Transverse colon (tissue), 4 donors: ENCODE measurements at regions not wholly inside any gene's neighbourhood (a gene's known extent, or its start where the extent isn't known, plus 50 kb on each side); places are given as distances from the start of the nearest gene placed in this dataset.

Source experiments
- DNase-seq: peaks from one replicate; pipeline ENCODE4 v3.0.0-alpha.2; 2019
- H3K27ac ChIP-seq, 4 donors: fragments of 200-600 bp; sonication (generic); 2 replicates each; pipeline ENCODE4 v1.5.1; 2016 to 2018; ENCODE audit warnings: inconsistent platforms in 4 of 4
- H3K27me3 ChIP-seq: fragments of 200-600 bp; sonication (generic); 2 replicates; pipeline ENCODE4 v1.5.1; 2017; ENCODE audit warnings: inconsistent platforms
- H3K36me3 ChIP-seq, 4 donors: fragments of 200-600 bp; sonication (generic); 2 replicates each; pipeline ENCODE4 v1.5.1; 2017 to 2019; ENCODE audit warnings: inconsistent platforms in 4 of 4
- H3K4me1 ChIP-seq, 4 donors: fragments of 200-600 bp; sonication (generic); 2 replicates each; pipeline ENCODE4 v1.5.1; 2017 to 2020; ENCODE audit warnings: inconsistent platforms in 4 of 4
- H3K4me3 ChIP-seq, 4 donors: fragments of 200-600 bp; sonication (generic); 1 replicate in 1 of 4; 2 replicates in 3 of 4; pipeline versions ENCODE4 v1.5.1 to v1.6.1; 2017 to 2019; ENCODE audit warnings: inconsistent platforms in 4 of 4
- H3K9me3 ChIP-seq, 2 donors: fragments of 200-600 bp; sonication (generic); 2 replicates each; pipeline ENCODE4 v1.5.1; 2017 to 2019; ENCODE audit warnings: inconsistent platforms in 2 of 2
- CTCF ChIP-seq, 5 experiments: fragments of 200-600 bp in 3 of 5; fragments of 450-650 bp in 2 of 5; sonication (generic) in 3 of 5; IDR thresholded peaks; 1 replicate in 2 of 5; 2 replicates in 3 of 5; pipeline ENCODE4 v1.5.1; 2016 to 2017; ENCODE audit warnings: antibody characterized with exemption in 5 of 5, inconsistent platforms in 3 of 5, mild to moderate bottlenecking in 2 of 5, moderate library complexity in 1 of 5
- EP300 ChIP-seq: sonication (generic); formaldehyde crosslinking; IDR thresholded peaks from one replicate; pipeline ENCODE4 v1.6.1; 2017; ENCODE audit warnings: antibody characterized with exemption, low read depth
- POLR2A ChIP-seq: fragments of 450-650 bp; IDR thresholded peaks from one replicate; pipeline ENCODE4 v1.6.1; 2016; ENCODE audit warnings: antibody characterized with exemption, mild to moderate bottlenecking, moderate library complexity
- POLR2AphosphoS5 ChIP-seq, 3 donors: sonication (generic); formaldehyde crosslinking; IDR thresholded peaks; one replicate each; pipeline ENCODE4 v1.6.1; 2016; ENCODE audit warnings: antibody characterized with exemption in 3 of 3
- WGBS, 2 donors: methylation state at CpG; one replicate each; pipeline ENCODE4 v1.1.5; 2018; ENCODE audit warnings: low coverage in 1 of 2; 5-methylcytosine and 5-hydroxymethylcytosine counted together
- in situ Hi-C, 4 donors: fragments of 200-750 bp; cut with MboI; loops; one replicate each; pipeline versions ENCODE4 v1.15.0 to v1.15.1; 2017; ENCODE audit warnings: low sequenced_read_pairs in 3 of 4, low pct_ligation_motif_present in 1 of 4, low pct_unique_long_range_greater_than_20kb in 1 of 4
- intact Hi-C: fragments of 100-400 bp; cut with DNase I; formaldehyde crosslinking; loops from one replicate; pipeline ENCODE4 v1.15.1; 2023; ENCODE audit warnings: low total_unique reads

- in situ Hi-C loops, result no loop called here
Measured at GRCh38 chr9:88278036-88278435, 110.2 kb upstream of the SPIN1 start.

GRCh38 chr9:88274078-88274477 is 114.2 kb upstream of the SPIN1 start:
- intact Hi-C loops (no loop called here), in situ Hi-C loops (no loop called here)
- Histone ChIP-seq H3K4me3 (no peak overlapping the region), H3K4me1 (no peaks in the 10 kb centered on the region), H3K9me3 (no peaks in the 10 kb centered on the region), H3K36me3 (no peaks in the 10 kb centered on the region), H3K27me3 (no peaks in the 10 kb centered on the region), H3K27ac (no peak overlapping the region)
- 82 to 100% methylated on average over 1 to 2 of the region's 2 CpGs for WGBS, 2 donors
- TF ChIP-seq POLR2AphosphoS5 (IDR thresholded peaks at IDR 0.05) (no peak), CTCF (IDR thresholded peaks at IDR 0.05) (no peak), POLR2A (no peak), EP300 (no peak)
- no peak for DNase-seq

More at GRCh38 chr9:88278036-88278435, 110.2 kb upstream of the SPIN1 start:
- no peak overlapping the region for H3K4me3 ChIP-seq
- TF ChIP-seq POLR2AphosphoS5 (IDR thresholded peaks at IDR 0.05), result no peak
- H3K36me3 ChIP-seq, result no peaks in the 10 kb centered on the region
- intact Hi-C loops, result no loop called here
- DNase-seq, result no peak
- H3K4me1 ChIP-seq, result no peaks in the 10 kb centered on the region
- no peaks in the 10 kb centered on the region for H3K27me3 ChIP-seq
- H3K9me3 ChIP-seq, result no peaks in the 10 kb centered on the region
- 80 to 91% methylated on average over 2 to 12 of the region's 12 CpGs for WGBS, 2 donors
- H3K27ac ChIP-seq, result no peak overlapping the region

GRCh38 chr9:88272986-88273385 is 115.3 kb upstream of the SPIN1 start:
- H3K27ac ChIP-seq, result no peak overlapping the region
- no peaks in the 10 kb centered on the region for H3K9me3 ChIP-seq
- H3K36me3 ChIP-seq, result no peaks in the 10 kb centered on the region
- 89 to 100% methylated on average over 1 to 6 of the region's 6 CpGs for WGBS, 2 donors
- H3K27me3 ChIP-seq, result no peaks in the 10 kb centered on the region
- no peak overlapping the region for H3K4me3 ChIP-seq
- in situ Hi-C loops, result no loop called here
- TF ChIP-seq POLR2AphosphoS5 (IDR thresholded peaks at IDR 0.05) (no peak), EP300 (no peak), POLR2A (no peak), CTCF (IDR thresholded peaks at IDR 0.05) (no peak)
- intact Hi-C loops, result no loop called here
- H3K4me1 ChIP-seq, result no peaks in the 10 kb centered on the region
- no peak for DNase-seq

- WGBS, 2 donors, result 85% methylated on average over 3 of the region's 3 CpGs; no CpG with 5 or more reads in 1 of the 2 donors
- no peak overlapping the region for H3K4me3 ChIP-seq
- no peaks in the 10 kb centered on the region for H3K36me3 ChIP-seq
- no peak for DNase-seq
- in situ Hi-C loops (no loop called here), intact Hi-C loops (no loop called here)
- H3K27ac ChIP-seq, result no peak overlapping the region
- no peaks in the 10 kb centered on the region for H3K9me3 ChIP-seq
- no peaks in the 10 kb centered on the region for H3K27me3 ChIP-seq
- TF ChIP-seq CTCF (IDR thresholded peaks at IDR 0.05) (no peak), EP300 (no peak), POLR2AphosphoS5 (IDR thresholded peaks at IDR 0.05) (no peak), POLR2A (no peak)
- no peaks in the 10 kb centered on the region for H3K4me1 ChIP-seq
Measured at GRCh38 chr9:88270413-88270812, 117.8 kb upstream of the SPIN1 start.

GRCh38 chr9:88268886-88269285 is 119.4 kb upstream of the SPIN1 start:
- no peak for DNase-seq
- intact Hi-C loops (no loop called here), in situ Hi-C loops (no loop called here)
- no peak for TF ChIP-seq POLR2AphosphoS5 (IDR thresholded peaks at IDR 0.05)
- TF ChIP-seq POLR2A, result no peak
- no peak for TF ChIP-seq EP300
- TF ChIP-seq CTCF (IDR thresholded peaks at IDR 0.05), result no peak
- H3K4me3 ChIP-seq, result no peak overlapping the region
- no peaks in the 10 kb centered on the region for H3K9me3 ChIP-seq
- no peaks in the 10 kb centered on the region for H3K36me3 ChIP-seq
- H3K27me3 ChIP-seq, result no peaks in the 10 kb centered on the region
- H3K27ac ChIP-seq, result no peak overlapping the region
- no peaks in the 10 kb centered on the region for H3K4me1 ChIP-seq
